WTC11 (cell line): ENCODE measurements at regions not wholly inside any gene's neighbourhood (a gene's known extent, or its start where the extent isn't known, plus 50 kb on each side); places are given as distances from the start of the nearest gene placed in this dataset.

ENCODE experiments used
- AFF4 ChIP-seq: sonication (generic); formaldehyde crosslinking; IDR thresholded peaks from 2 replicates; pipeline ENCODE4 v1.8.1; 2023; ENCODE audit warnings: mild to moderate bottlenecking, missing genetic modification reagents, borderline replicate concordance
- ATF3 ChIP-seq: sonication (generic); formaldehyde crosslinking; conservative IDR thresholded peaks from 2 replicates; pipeline ENCODE4 v1.8.1; 2022; ENCODE audit warnings: mild to moderate bottlenecking, missing genetic modification reagents
- MAX ChIP-seq: sonication (generic); formaldehyde crosslinking; IDR thresholded peaks from 2 replicates; pipeline ENCODE4 v1.8.0; 2022; ENCODE audit warnings: mild to moderate bottlenecking, missing genetic modification reagents
- SP1 ChIP-seq: sonication (generic); formaldehyde crosslinking; conservative IDR thresholded peaks from 2 replicates; pipeline ENCODE4 v1.8.1; 2022; ENCODE audit warnings: missing genetic modification reagents
- TEAD1 ChIP-seq: sonication (generic); formaldehyde crosslinking; IDR thresholded peaks from 2 replicates; pipeline ENCODE4 v1.8.0; 2022; ENCODE audit warnings: mild to moderate bottlenecking, missing genetic modification reagents
- USF1 ChIP-seq: sonication (generic); formaldehyde crosslinking; IDR thresholded peaks from 2 replicates; pipeline ENCODE4 v1.8.0; 2022; ENCODE audit warnings: mild to moderate bottlenecking, missing genetic modification reagents
- ZNF138 ChIP-seq: sonication (generic); formaldehyde crosslinking; conservative IDR thresholded peaks from 2 replicates; pipeline ENCODE4 v1.8.1; 2022; ENCODE audit warnings: mild to moderate bottlenecking, moderate library complexity, missing genetic modification reagents

- TF ChIP-seq SP1 (CRISPR knock-in tag): no peak
- TF ChIP-seq ZNF138 (CRISPR knock-in tag): no peak
- TF ChIP-seq TEAD1 (CRISPR knock-in tag): no peak
- no peak for TF ChIP-seq MAX (CRISPR knock-in tag)
- no peak for TF ChIP-seq AFF4
- TF ChIP-seq USF1 (CRISPR knock-in tag): no peak
- no peak for TF ChIP-seq ATF3 (CRISPR knock-in tag)
Measured at GRCh38 chrX:122113896-122114295, 1066.5 kb downstream of the GLUD2 start.
